Activated naive CD8-positive, alpha-beta T cell treated with anti-CD3 and anti-CD28 coated beads, Interleukin-2, amount 50 U/mL, for 24 hours (primary cell): ENCODE measurements at regions not wholly inside any gene's neighbourhood (a gene's known extent, or its start where the extent isn't known, plus 50 kb on each side); places are given as distances from the start of the nearest gene placed in this dataset.
"Not testable (repeated sequence)": the region's sequence is repeated elsewhere in the genome, so short reads cannot be mapped to it uniquely, and the experiment has no call there.

ENCODE experiments used
- ATAC-seq: fragments of 150-1000 bp; cut with Tn5 transposase; one replicate; pipeline ENCODE4 v1.10.0; 2021
- DNase-seq: peaks from one replicate; pipeline ENCODE4 v3.0.0; 2021
- H3K27ac Mint-ChIP-seq: one replicate; pipeline ENCODE4 v1.8.0; 2021; ENCODE audit warnings: mild to moderate bottlenecking, mixed read lengths
- H3K27me3 Mint-ChIP-seq: one replicate; pipeline ENCODE4 v1.8.0; 2021; ENCODE audit warnings: mixed read lengths
- H3K36me3 Mint-ChIP-seq: one replicate; pipeline ENCODE4 v1.8.0; 2021; ENCODE audit warnings: low read depth, mixed read lengths
- H3K4me1 Mint-ChIP-seq: one replicate; pipeline ENCODE4 v1.8.0; 2021; ENCODE audit warnings: mixed read lengths
- H3K4me3 Mint-ChIP-seq: one replicate; pipeline ENCODE4 v1.8.0; 2021; ENCODE audit warnings: mild to moderate bottlenecking, moderate library complexity, mixed read lengths
- H3K9me3 Mint-ChIP-seq: one replicate; pipeline ENCODE4 v1.8.0; 2021; ENCODE audit warnings: mixed read lengths

GRCh38 chr1:29630756-29631155 is 394.4 kb downstream of the PTPRU start:
- Mint-ChIP-seq H3K4me3 (no peak overlapping the region), H3K4me1 (no peaks in the 10 kb centered on the region), H3K27ac (no peak overlapping the region), H3K9me3 (no peaks in the 10 kb centered on the region), H3K27me3 (peaks cover 5% of the 10 kb centered on the region), H3K36me3 (no peaks in the 10 kb centered on the region)
- no peak for DNase-seq
- ATAC-seq = no peak

- no peaks in the 10 kb centered on the region for H3K4me1 Mint-ChIP-seq
- no peak for ATAC-seq
- H3K27ac Mint-ChIP-seq = no peak overlapping the region
- H3K4me3 Mint-ChIP-seq = no peak overlapping the region
- no peaks in the 10 kb centered on the region for H3K9me3 Mint-ChIP-seq
- no peak for DNase-seq
- peaks cover 4% of the 10 kb centered on the region for H3K27me3 Mint-ChIP-seq
- H3K36me3 Mint-ChIP-seq = no peaks in the 10 kb centered on the region
Observed at GRCh38 chr1:29629814-29630516, 393.6 kb downstream of the PTPRU start.

- no peaks in the 10 kb centered on the region for H3K36me3 Mint-ChIP-seq
- no peak overlapping the region for H3K27ac Mint-ChIP-seq
- H3K9me3 Mint-ChIP-seq = no peaks in the 10 kb centered on the region
- no peak overlapping the region for H3K4me3 Mint-ChIP-seq
- DNase-seq (no peak), ATAC-seq (no peak)
- H3K27me3 Mint-ChIP-seq = peaks cover 8% of the 10 kb centered on the region
- H3K4me1 Mint-ChIP-seq = no peaks in the 10 kb centered on the region
Observed at GRCh38 chr1:29629401-29629800, 393.1 kb downstream of the PTPRU start.

- ATAC-seq (no peak), DNase-seq (no peak)
- Mint-ChIP-seq H3K4me1 (no peaks in the 10 kb centered on the region), H3K9me3 (no peaks in the 10 kb centered on the region), H3K27me3 (peaks cover 4% of the 10 kb centered on the region), H3K27ac (no peak overlapping the region), H3K4me3 (no peak overlapping the region), H3K36me3 (no peaks in the 10 kb centered on the region)
Observed at GRCh38 chr1:29628190-29628589, 391.9 kb downstream of the PTPRU start.

- no peaks in the 10 kb centered on the region for H3K36me3 Mint-ChIP-seq
- DNase-seq (no peak), ATAC-seq (no peak)
- no peaks in the 10 kb centered on the region for H3K9me3 Mint-ChIP-seq
- no peak overlapping the region for H3K4me3 Mint-ChIP-seq
- H3K27ac Mint-ChIP-seq = no peak overlapping the region
- H3K4me1 Mint-ChIP-seq = no peaks in the 10 kb centered on the region
- H3K27me3 Mint-ChIP-seq = peaks cover 9% of the 10 kb centered on the region
Observed at GRCh38 chr1:29626726-29627125, 390.4 kb downstream of the PTPRU start.

GRCh38 chr1:29626066-29626465 is 389.7 kb downstream of the PTPRU start:
- Mint-ChIP-seq H3K36me3 (no peaks in the 10 kb centered on the region), H3K9me3 (no peaks in the 10 kb centered on the region), H3K27me3 (peaks cover 15% of the 10 kb centered on the region), H3K4me1 (no peaks in the 10 kb centered on the region), H3K27ac (no peak overlapping the region), H3K4me3 (no peak overlapping the region)
- DNase-seq = no peak
- ATAC-seq = no peak

- Mint-ChIP-seq H3K36me3 (no peaks in the 10 kb centered on the region), H3K9me3 (no peaks in the 10 kb centered on the region), H3K27me3 (peaks cover 18% of the 10 kb centered on the region), H3K27ac (no peak overlapping the region), H3K4me3 (no peak overlapping the region), H3K4me1 (no peaks in the 10 kb centered on the region)
- no peak for ATAC-seq
- no peak for DNase-seq
Observed at GRCh38 chr1:29625084-29625420, 388.7 kb downstream of the PTPRU start.

GRCh38 chr1:29624320-29625083 is 388.2 kb downstream of the PTPRU start:
- no peaks in the 10 kb centered on the region for H3K9me3 Mint-ChIP-seq
- no peak overlapping the region for H3K27ac Mint-ChIP-seq
- H3K36me3 Mint-ChIP-seq = no peaks in the 10 kb centered on the region
- H3K27me3 Mint-ChIP-seq = peaks cover 18% of the 10 kb centered on the region
- no peak overlapping the region for H3K4me3 Mint-ChIP-seq
- no peaks in the 10 kb centered on the region for H3K4me1 Mint-ChIP-seq
- ATAC-seq = no peak
- DNase-seq = no peak

- Mint-ChIP-seq H3K27ac (no peak overlapping the region), H3K4me3 (no peak overlapping the region), H3K4me1 (no peaks in the 10 kb centered on the region), H3K27me3 (peaks cover 20% of the 10 kb centered on the region), H3K9me3 (no peaks in the 10 kb centered on the region), H3K36me3 (no peaks in the 10 kb centered on the region)
- DNase-seq (no peak), ATAC-seq (no peak)
Observed at GRCh38 chr1:29623501-29623900, 387.2 kb downstream of the PTPRU start.

GRCh38 chr1:29621826-29622435 is 385.6 kb downstream of the PTPRU start:
- Mint-ChIP-seq H3K4me1 (no peaks in the 10 kb centered on the region), H3K36me3 (no peaks in the 10 kb centered on the region), H3K9me3 (no peaks in the 10 kb centered on the region), H3K4me3 (no peak overlapping the region), H3K27ac (no peak overlapping the region), H3K27me3 (peaks cover 22% of the 10 kb centered on the region)
- DNase-seq (no peak), ATAC-seq (no peak)

GRCh38 chr1:29620631-29621030 is 384.3 kb downstream of the PTPRU start:
- Mint-ChIP-seq H3K27ac (no peak overlapping the region), H3K27me3 (peaks cover 28% of the 10 kb centered on the region), H3K4me1 (no peaks in the 10 kb centered on the region), H3K36me3 (no peaks in the 10 kb centered on the region), H3K4me3 (no peak overlapping the region), H3K9me3 (no peaks in the 10 kb centered on the region)
- ATAC-seq = no peak
- no peak for DNase-seq

GRCh38 chr1:29607236-29607635 is 370.9 kb downstream of the PTPRU start:
- no peaks in the 10 kb centered on the region for H3K4me1 Mint-ChIP-seq
- H3K4me3 Mint-ChIP-seq = no peak overlapping the region
- DNase-seq (no peak), ATAC-seq (no peak)
- H3K27ac Mint-ChIP-seq = no peak overlapping the region
- H3K9me3 Mint-ChIP-seq = peaks cover 5% of the 10 kb centered on the region
- H3K36me3 Mint-ChIP-seq = peaks cover 4% of the 10 kb centered on the region
- H3K27me3 Mint-ChIP-seq = peaks cover 8% of the 10 kb centered on the region

- DNase-seq, H3K9me3 Mint-ChIP-seq, H3K27me3 Mint-ChIP-seq, H3K27ac Mint-ChIP-seq, H3K4me3 Mint-ChIP-seq, H3K36me3 Mint-ChIP-seq, H3K4me1 Mint-ChIP-seq, ATAC-seq: not testable (repeated sequence)
Observed at GRCh38 chr1:29604796-29605195, 368.5 kb downstream of the PTPRU start.

GRCh38 chr1:29603622-29604021 is 367.3 kb downstream of the PTPRU start:
- peaks cover 8% of the 10 kb centered on the region for H3K27me3 Mint-ChIP-seq
- peaks cover 5% of the 10 kb centered on the region for H3K9me3 Mint-ChIP-seq
- no peak overlapping the region for H3K27ac Mint-ChIP-seq
- no peak overlapping the region for H3K4me3 Mint-ChIP-seq
- peaks cover 4% of the 10 kb centered on the region for H3K36me3 Mint-ChIP-seq
- ATAC-seq = no peak
- no peaks in the 10 kb centered on the region for H3K4me1 Mint-ChIP-seq
- DNase-seq = no peak

- Mint-ChIP-seq H3K27ac (no peak overlapping the region), H3K27me3 (peaks cover 10% of the 10 kb centered on the region), H3K4me3 (no peak overlapping the region), H3K36me3 (no peaks in the 10 kb centered on the region), H3K9me3 (no peaks in the 10 kb centered on the region), H3K4me1 (no peaks in the 10 kb centered on the region)
- ATAC-seq = no peak
- DNase-seq = no peak
Observed at GRCh38 chr1:29602203-29602602, 365.9 kb downstream of the PTPRU start.
